H1 (cell line): ENCODE measurements at regions not wholly inside any gene's neighbourhood (a gene's known extent, or its start where the extent isn't known, plus 50 kb on each side); places are given as distances from the start of the nearest gene placed in this dataset.

Experiments used
- ATF2 ChIP-seq: IDR thresholded peaks from 2 replicates; pipeline ENCODE4 v1.6.1; 2012; ENCODE audit warnings: low read length, inconsistent platforms
- CTCF ChIP-seq, 3 experiments: IDR thresholded peaks; 1 replicate in 2 of 3; 2 replicates in 1 of 3; pipeline versions ENCODE4 v1.5.1 to v1.6.1; 2011; ENCODE audit warnings: low read length in 3 of 3, mild to moderate bottlenecking in 3 of 3, inconsistent platforms in 2 of 3, low read depth in 1 of 3, moderate library complexity in 1 of 3; ENCODE audit not compliant: insufficient read depth in 1 of 3; ENCODE audit errors: control extremely low read depth in 1 of 3
- E2F6 ChIP-seq: IDR thresholded peaks from 2 replicates; pipeline ENCODE4 v1.6.1; 2012; ENCODE audit warnings: inconsistent platforms
- EGR1 ChIP-seq: IDR thresholded peaks from 2 replicates; pipeline ENCODE4 v1.6.1; 2011; ENCODE audit warnings: low read depth, low read length, borderline replicate concordance
- EP300 ChIP-seq, 2 experiments: IDR thresholded peaks; 1 replicate in 1 of 2; 2 replicates in 1 of 2; pipeline ENCODE4 v1.6.1; 2011 to 2012; ENCODE audit warnings: low read depth in 2 of 2, low read length in 2 of 2, mild to moderate bottlenecking in 2 of 2, borderline replicate concordance in 1 of 2, inconsistent platforms in 1 of 2, moderate library complexity in 1 of 2
- JUN ChIP-seq: IDR thresholded peaks from 2 replicates; pipeline ENCODE4 v1.6.1; 2011; ENCODE audit warnings: low read depth, mild to moderate bottlenecking, improper control_type of control experiment, low read length
- JUND ChIP-seq: IDR thresholded peaks from 2 replicates; pipeline ENCODE4 v1.6.1; 2011; ENCODE audit warnings: mild to moderate bottlenecking, improper control_type of control experiment, low read length
- MAFK ChIP-seq: IDR thresholded peaks from 2 replicates; pipeline ENCODE4 v1.6.1; 2012; ENCODE audit warnings: low read depth, mild to moderate bottlenecking, improper control_type of control experiment, low read length
- SAP30 ChIP-seq: fragments of 300-600 bp; sonication (generic); IDR thresholded peaks from 2 replicates; pipeline ENCODE4 v1.7.1; 2012; ENCODE audit warnings: low read length, moderate library complexity, mild to moderate bottlenecking, inconsistent platforms; ENCODE audit not compliant: insufficient read depth, insufficient replicate concordance
- SIX5 ChIP-seq: IDR thresholded peaks from 2 replicates; pipeline ENCODE4 v1.6.1; 2011; ENCODE audit warnings: mild to moderate bottlenecking, low read depth, low read length
- SP1 ChIP-seq: IDR thresholded peaks from 2 replicates; pipeline ENCODE4 v1.6.1; 2011; ENCODE audit warnings: low read depth, low read length
- TEAD4 ChIP-seq: IDR thresholded peaks from 2 replicates; pipeline ENCODE4 v1.6.1; 2012; ENCODE audit warnings: low read depth, low read length, inconsistent platforms, mixed read lengths
- ZNF274 ChIP-seq: IDR thresholded peaks from 2 replicates; pipeline ENCODE4 v1.7.0; 2012; ENCODE audit warnings: low read length, borderline replicate concordance; ENCODE audit errors: extremely low read depth

GRCh38 chr6:43926634-43927531 lies 156.9 kb downstream of the VEGFA start (continued):
- TF ChIP-seq SIX5 = no peak
- peak; percentile 31; the same call in 1 of the 2 replicates for TF ChIP-seq JUN
- peak; percentile 23 for TF ChIP-seq E2F6
- peak in 1 of 2 experiments; percentile 23; a peak in 1 of 3 replicates for TF ChIP-seq EP300 (IDR thresholded peaks at IDR 0.05; ENCODE audit: borderline replicate concordance in 1 of 2, low read depth in 2 of 2, low read length in 2 of 2)
- TF ChIP-seq SP1 = no peak; the same call in 1 of the 2 replicates
- no peak for TF ChIP-seq ATF2
- no peak for TF ChIP-seq ZNF274
- no peak for TF ChIP-seq MAFK
- peak in 1 of 3 experiments; percentile 6; a peak in 1 of 4 replicates for TF ChIP-seq CTCF (IDR thresholded peaks at IDR 0.05; ENCODE audit: control extremely low read depth in 1 of 3, insufficient read depth in 1 of 3, low read depth in 1 of 3, low read length in 3 of 3)
- TF ChIP-seq EGR1 = no peak
- TF ChIP-seq SAP30 = no peak
- TF ChIP-seq TEAD4 = peak; percentile 81
- peak; percentile 64 for TF ChIP-seq JUND
